HepG2 (cell line): ENCODE measurements at regions not wholly inside any gene's neighbourhood (a gene's known extent, or its start where the extent isn't known, plus 50 kb on each side); places are given as distances from the start of the nearest gene placed in this dataset.
A peak's percentile ranks its signal among the peaks of the same experiment; 100 is the strongest.

Experiments used
- CREB1 ChIP-seq, 2 experiments: fragments of 450-650 bp in 1 of 2; IDR thresholded peaks; 2 replicates each; pipeline ENCODE4 v1.6.1; 2016 to 2017; ENCODE audit warnings: control low read depth in 1 of 2, mild to moderate bottlenecking in 1 of 2, missing compliant biosample characterization in 1 of 2, missing genetic modification characterization in 1 of 2
- FOXA1 ChIP-seq, 2 experiments: fragments of 450-650 bp in 1 of 2; sonication (generic) in 1 of 2; formaldehyde crosslinking in 1 of 2; IDR thresholded peaks; 2 replicates each; pipeline versions ENCODE4 v1.4.0 to v1.6.1; 2016 to 2020; ENCODE audit warnings: missing genetic modification reagents in 1 of 2
- FOXP4 ChIP-seq: sonication (generic); formaldehyde crosslinking; IDR thresholded peaks from 2 replicates; pipeline ENCODE4 v1.4.0; 2020; ENCODE audit warnings: missing genetic modification reagents
- HNF4G ChIP-seq, 2 experiments: sonication (generic) in 1 of 2; formaldehyde crosslinking in 1 of 2; IDR thresholded peaks; 2 replicates each; pipeline versions ENCODE4 v1.4.0 to v1.6.1; 2011 to 2020; ENCODE audit warnings: borderline replicate concordance in 2 of 2, low read depth in 2 of 2, mild to moderate bottlenecking in 2 of 2, low read length in 1 of 2, missing genetic modification reagents in 1 of 2, moderate library complexity in 1 of 2
- SOX6 ChIP-seq, 2 experiments: fragments of 450-650 bp in 1 of 2; sonication (generic) in 1 of 2; formaldehyde crosslinking in 1 of 2; IDR thresholded peaks; 2 replicates each; pipeline versions ENCODE4 v1.4.0 to v1.6.1; 2017 to 2020; ENCODE audit warnings: antibody characterized with exemption in 1 of 2, mild to moderate bottlenecking in 1 of 2, missing genetic modification reagents in 1 of 2
- SP2 ChIP-seq: sonication (generic); formaldehyde crosslinking; IDR thresholded peaks from 2 replicates; pipeline ENCODE4 v1.5.1; 2020; ENCODE audit warnings: mild to moderate bottlenecking, missing genetic modification reagents
- SRY ChIP-seq: sonication (generic); formaldehyde crosslinking; IDR thresholded peaks from 2 replicates; pipeline ENCODE4 v1.8.0; 2022; ENCODE audit warnings: mild to moderate bottlenecking, missing genetic modification reagents
- ZKSCAN8 ChIP-seq: IDR thresholded peaks from 2 replicates; pipeline ENCODE4 v1.6.1; 2016; ENCODE audit warnings: borderline replicate concordance, missing genetic modification reagents, missing compliant biosample characterization
- ZNF124 ChIP-seq: sonication (generic); formaldehyde crosslinking; IDR thresholded peaks from 2 replicates; pipeline ENCODE4 v1.4.0; 2020; ENCODE audit warnings: missing genetic modification reagents
- ZNF562 ChIP-seq: sonication (generic); formaldehyde crosslinking; IDR thresholded peaks from 2 replicates; pipeline ENCODE4 v1.8.0; 2022; ENCODE audit warnings: missing genetic modification reagents, borderline replicate concordance
- ZNF576 ChIP-seq: sonication (generic); formaldehyde crosslinking; IDR thresholded peaks from 2 replicates; pipeline ENCODE4 v1.4.0; 2020; ENCODE audit warnings: mild to moderate bottlenecking, missing genetic modification reagents
- ZNF605 ChIP-seq: sonication (generic); formaldehyde crosslinking; IDR thresholded peaks from 2 replicates; pipeline ENCODE4 v1.8.0; 2022; ENCODE audit warnings: mild to moderate bottlenecking, missing genetic modification reagents
- ZNF629 ChIP-seq: sonication (generic); formaldehyde crosslinking; conservative IDR thresholded peaks from 2 replicates; pipeline ENCODE4 v1.5.0; 2020; ENCODE audit warnings: missing genetic modification reagents
- ZNF644 ChIP-seq: IDR thresholded peaks from 2 replicates; pipeline ENCODE4 v1.6.1; 2016; ENCODE audit warnings: low read depth
- TF ChIP-seq, protein P1 (sequence below): sonication (generic); formaldehyde crosslinking; IDR thresholded peaks from 2 replicates; pipeline ENCODE4 v1.4.0; 2020; ENCODE audit warnings: missing genetic modification reagents
- TF ChIP-seq, protein P2 (sequence below): sonication (generic); formaldehyde crosslinking; IDR thresholded peaks from 2 replicates; pipeline ENCODE4 v1.4.0; 2020; ENCODE audit warnings: missing genetic modification reagents, low read depth, mild to moderate bottlenecking, borderline replicate concordance
- TF ChIP-seq, protein P3 (sequence below), 2 experiments: IDR thresholded peaks; 2 replicates each; pipeline ENCODE4 v1.6.1; 2011 to 2012; ENCODE audit warnings: low read length in 2 of 2, borderline replicate concordance in 1 of 2, low read depth in 1 of 2, mild to moderate bottlenecking in 1 of 2, moderate library complexity in 1 of 2

DNA sequence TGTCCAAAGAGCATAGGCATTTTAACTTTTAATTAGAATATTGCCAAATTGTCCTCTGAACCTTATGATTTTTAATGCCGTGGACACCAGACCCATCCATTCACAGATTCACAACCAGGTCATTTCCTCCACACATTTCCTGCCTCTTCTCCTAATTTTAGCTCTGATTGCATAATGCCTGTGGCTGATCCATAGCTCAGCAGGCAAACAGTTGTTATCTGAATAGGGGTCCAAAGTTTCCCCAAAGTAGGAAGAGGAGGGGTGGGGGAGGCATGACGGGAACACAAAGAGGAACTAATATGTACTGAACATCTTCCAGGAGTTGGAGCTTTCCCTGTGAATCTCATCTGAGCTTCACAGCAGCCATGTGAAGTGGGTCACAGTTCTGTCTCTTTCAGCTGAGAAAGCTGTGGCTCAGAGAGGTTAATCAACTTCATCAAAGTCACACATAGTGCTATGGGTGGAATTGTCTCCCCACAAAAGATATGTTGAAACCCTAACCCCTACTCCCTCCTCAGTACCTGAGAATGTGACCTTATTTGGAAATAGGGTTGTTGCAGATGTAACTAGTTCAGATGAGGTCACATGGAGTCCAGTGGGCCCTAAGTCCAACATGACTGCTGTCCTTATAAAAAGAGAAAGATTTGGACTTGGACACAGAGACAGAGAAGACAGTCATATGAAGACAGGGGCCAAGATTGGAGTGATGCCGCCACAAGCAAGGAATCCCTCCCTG, 106.7 kb upstream of the AGBL1 start (continued):
- TF ChIP-seq FOXA1 (IDR thresholded peaks at IDR 0.05) (no peak), FOXA1 (CRISPR knock-in tag; IDR thresholded peaks at IDR 0.05) (0 out of 2 replicates have a peak, but pooled peaks have one; percentile 10), CREB1 (IDR thresholded peaks at IDR 0.05) (no peak), CREB1 (CRISPR knock-in tag; IDR thresholded peaks at IDR 0.05) (no peak), ZNF124 (CRISPR knock-in tag) (peak; percentile 29; the same call in 1 of the 2 replicates), ZNF644 (CRISPR knock-in tag) (peak; percentile 31; the same call in 1 of the 2 replicates), SP2 (CRISPR knock-in tag) (no peak), FOXP4 (CRISPR knock-in tag) (peak; percentile 63), ZNF629 (CRISPR knock-in tag) (no peak), SOX6 (IDR thresholded peaks at IDR 0.05) (no peak), SOX6 (CRISPR knock-in tag; IDR thresholded peaks at IDR 0.05) (peak; percentile 33; the same call in 1 of the 2 replicates), ZNF605 (CRISPR knock-in tag) (no peak), HNF4G (IDR thresholded peaks at IDR 0.05; ENCODE audit: borderline replicate concordance, low read depth, low read length) (peak; percentile 78), HNF4G (CRISPR knock-in tag; IDR thresholded peaks at IDR 0.05; ENCODE audit: borderline replicate concordance, low read depth) (no peak), ZKSCAN8 (no peak), ZNF576 (CRISPR knock-in tag) (no peak), SRY (CRISPR knock-in tag) (no peak), ZNF562 (CRISPR knock-in tag) (no peak)
- TF ChIP-seq, protein P1, sequence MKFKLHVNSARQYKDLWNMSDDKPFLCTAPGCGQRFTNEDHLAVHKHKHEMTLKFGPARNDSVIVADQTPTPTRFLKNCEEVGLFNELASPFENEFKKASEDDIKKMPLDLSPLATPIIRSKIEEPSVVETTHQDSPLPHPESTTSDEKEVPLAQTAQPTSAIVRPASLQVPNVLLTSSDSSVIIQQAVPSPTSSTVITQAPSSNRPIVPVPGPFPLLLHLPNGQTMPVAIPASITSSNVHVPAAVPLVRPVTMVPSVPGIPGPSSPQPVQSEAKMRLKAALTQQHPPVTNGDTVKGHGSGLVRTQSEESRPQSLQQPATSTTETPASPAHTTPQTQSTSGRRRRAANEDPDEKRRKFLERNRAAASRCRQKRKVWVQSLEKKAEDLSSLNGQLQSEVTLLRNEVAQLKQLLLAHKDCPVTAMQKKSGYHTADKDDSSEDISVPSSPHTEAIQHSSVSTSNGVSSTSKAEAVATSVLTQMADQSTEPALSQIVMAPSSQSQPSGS (CRISPR knock-in tag) = peak; percentile 34; the same call in 1 of the 2 replicates
- TF ChIP-seq, protein P2, sequence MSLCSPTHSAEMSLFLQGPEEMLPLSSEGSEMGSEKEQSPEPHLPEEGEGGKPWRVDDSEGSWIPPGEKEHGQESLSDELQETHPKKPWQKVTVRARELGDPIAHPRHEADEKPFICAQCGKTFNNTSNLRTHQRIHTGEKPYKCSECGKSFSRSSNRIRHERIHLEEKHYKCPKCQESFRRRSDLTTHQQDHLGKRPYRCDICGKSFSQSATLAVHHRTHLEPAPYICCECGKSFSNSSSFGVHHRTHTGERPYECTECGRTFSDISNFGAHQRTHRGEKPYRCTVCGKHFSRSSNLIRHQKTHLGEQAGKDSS (CRISPR knock-in tag) = no peak
- TF ChIP-seq, protein P3, sequence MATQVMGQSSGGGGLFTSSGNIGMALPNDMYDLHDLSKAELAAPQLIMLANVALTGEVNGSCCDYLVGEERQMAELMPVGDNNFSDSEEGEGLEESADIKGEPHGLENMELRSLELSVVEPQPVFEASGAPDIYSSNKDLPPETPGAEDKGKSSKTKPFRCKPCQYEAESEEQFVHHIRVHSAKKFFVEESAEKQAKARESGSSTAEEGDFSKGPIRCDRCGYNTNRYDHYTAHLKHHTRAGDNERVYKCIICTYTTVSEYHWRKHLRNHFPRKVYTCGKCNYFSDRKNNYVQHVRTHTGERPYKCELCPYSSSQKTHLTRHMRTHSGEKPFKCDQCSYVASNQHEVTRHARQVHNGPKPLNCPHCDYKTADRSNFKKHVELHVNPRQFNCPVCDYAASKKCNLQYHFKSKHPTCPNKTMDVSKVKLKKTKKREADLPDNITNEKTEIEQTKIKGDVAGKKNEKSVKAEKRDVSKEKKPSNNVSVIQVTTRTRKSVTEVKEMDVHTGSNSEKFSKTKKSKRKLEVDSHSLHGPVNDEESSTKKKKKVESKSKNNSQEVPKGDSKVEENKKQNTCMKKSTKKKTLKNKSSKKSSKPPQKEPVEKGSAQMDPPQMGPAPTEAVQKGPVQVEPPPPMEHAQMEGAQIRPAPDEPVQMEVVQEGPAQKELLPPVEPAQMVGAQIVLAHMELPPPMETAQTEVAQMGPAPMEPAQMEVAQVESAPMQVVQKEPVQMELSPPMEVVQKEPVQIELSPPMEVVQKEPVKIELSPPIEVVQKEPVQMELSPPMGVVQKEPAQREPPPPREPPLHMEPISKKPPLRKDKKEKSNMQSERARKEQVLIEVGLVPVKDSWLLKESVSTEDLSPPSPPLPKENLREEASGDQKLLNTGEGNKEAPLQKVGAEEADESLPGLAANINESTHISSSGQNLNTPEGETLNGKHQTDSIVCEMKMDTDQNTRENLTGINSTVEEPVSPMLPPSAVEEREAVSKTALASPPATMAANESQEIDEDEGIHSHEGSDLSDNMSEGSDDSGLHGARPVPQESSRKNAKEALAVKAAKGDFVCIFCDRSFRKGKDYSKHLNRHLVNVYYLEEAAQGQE (IDR thresholded peaks at IDR 0.05; ENCODE audit: borderline replicate concordance in 1 of 2, low read depth in 1 of 2, low read length in 2 of 2) = no peak
